K562 (cell line): ENCODE measurements at regions not wholly inside any gene's neighbourhood (a gene's known extent, or its start where the extent isn't known, plus 50 kb on each side); places are given as distances from the start of the nearest gene placed in this dataset.

ENCODE experiments used
- BACH1 ChIP-seq: fragments of 200-800 bp; sonication (Bioruptor generic); IDR thresholded peaks from 2 replicates; pipeline ENCODE4 v1.6.1; 2016; ENCODE audit warnings: missing genetic modification characterization, missing compliant biosample characterization
- CHD4 ChIP-seq: fragments of 200-600 bp; sonication (generic); IDR thresholded peaks from 3 replicates; pipeline ENCODE4 v1.6.1; 2012; ENCODE audit warnings: low read depth, mild to moderate bottlenecking, mixed read lengths, low read length, inconsistent platforms; ENCODE audit not compliant: insufficient read depth, insufficient replicate concordance, poor library complexity, severe bottlenecking
- ETS2 ChIP-seq: IDR thresholded peaks from 2 replicates; pipeline ENCODE4 v1.6.1; 2016; ENCODE audit warnings: borderline replicate concordance, missing genetic modification characterization, mild to moderate bottlenecking, moderate library complexity, missing compliant biosample characterization; ENCODE audit not compliant: poor library complexity, severe bottlenecking
- HNRNPLL ChIP-seq: fragments of 200-400 bp; formaldehyde crosslinking; IDR thresholded peaks from 2 replicates; pipeline ENCODE4 v1.6.1; 2017; ENCODE audit warnings: low read length, low read depth, mild to moderate bottlenecking; ENCODE audit not compliant: poor library complexity, severe bottlenecking
- JUN ChIP-seq, 2 experiments: sonication (generic) in 1 of 2; formaldehyde crosslinking in 1 of 2; IDR thresholded peaks; 2 replicates each; pipeline versions ENCODE4 v1.6.1 to v1.8.0; 2012 to 2022; ENCODE audit warnings: borderline replicate concordance in 2 of 2, mild to moderate bottlenecking in 2 of 2, improper control_type of control experiment in 1 of 2, low read depth in 1 of 2, low read length in 1 of 2, missing genetic modification reagents in 1 of 2
- KLF10 ChIP-seq: fragments of 250-450 bp; sonication (Bioruptor Pico); IDR thresholded peaks from 2 replicates; pipeline ENCODE4 v1.6.1; 2021; ENCODE audit warnings: matching md5 sums
- MAZ ChIP-seq, 2 experiments: fragments of 450-650 bp in 1 of 2; sonication (generic) in 1 of 2; formaldehyde crosslinking; IDR thresholded peaks in 1 of 2; conservative IDR thresholded peaks in 1 of 2; 2 replicates each; pipeline versions ENCODE4 v1.4.0 to v1.5.0; 2020; ENCODE audit warnings: mild to moderate bottlenecking in 1 of 2, missing genetic modification reagents in 1 of 2
- MYBL2 ChIP-seq, 2 experiments: fragments of 450-650 bp in 1 of 2; sonication (generic) in 1 of 2; formaldehyde crosslinking in 1 of 2; IDR thresholded peaks; 2 replicates each; pipeline versions ENCODE4 v1.6.1 to v1.8.1; 2017 to 2022; ENCODE audit warnings: borderline replicate concordance in 1 of 2, inconsistent platforms in 1 of 2, low read depth in 1 of 2, mild to moderate bottlenecking in 1 of 2, missing genetic modification reagents in 1 of 2, moderate library complexity in 1 of 2
- NFXL1 ChIP-seq: fragments of 450-650 bp; formaldehyde crosslinking; IDR thresholded peaks from 2 replicates; pipeline ENCODE4 v1.4.0; 2021; ENCODE audit warnings: mild to moderate bottlenecking
- RAD21 ChIP-seq, 2 experiments: fragments of 250-450 bp in 1 of 2; fragments of 450-650 bp in 1 of 2; sonication (Bioruptor Pico) in 1 of 2; formaldehyde crosslinking in 1 of 2; IDR thresholded peaks in 1 of 2; conservative IDR thresholded peaks in 1 of 2; 2 replicates each; pipeline versions ENCODE4 v1.4.0 to v1.8.0; 2020 to 2022; ENCODE audit warnings: mild to moderate bottlenecking in 2 of 2, moderate library complexity in 1 of 2
- SMC3 ChIP-seq: conservative IDR thresholded peaks from 2 replicates; pipeline ENCODE4 v1.6.1; 2011; ENCODE audit warnings: low read depth, low read length, improper control_type of control experiment; ENCODE audit not compliant: insufficient read depth
- YY1 ChIP-seq, 3 experiments: IDR thresholded peaks; 2 replicates each; pipeline ENCODE4 v1.6.1; 2011; ENCODE audit warnings: low read length in 2 of 3, mild to moderate bottlenecking in 2 of 3, moderate library complexity in 2 of 3, borderline replicate concordance in 1 of 3, control low read depth in 1 of 3, low read depth in 1 of 3; ENCODE audit not compliant: insufficient read depth in 3 of 3, insufficient replicate concordance in 2 of 3, control insufficient read depth in 1 of 3, insufficient read length in 1 of 3; ENCODE audit errors: extremely low read depth in 1 of 3
- ZNF444 ChIP-seq: fragments of 250-450 bp; sonication (Bioruptor Pico); IDR thresholded peaks from 2 replicates; pipeline ENCODE4 v1.4.0; 2020; ENCODE audit warnings: mild to moderate bottlenecking, moderate library complexity
- ZNF717 ChIP-seq: fragments of 250-450 bp; sonication (Bioruptor Pico); IDR thresholded peaks from 2 replicates; pipeline ENCODE4 v1.5.0; 2021
- ZNF780A ChIP-seq: fragments of 250-450 bp; sonication (Bioruptor Pico); IDR thresholded peaks from 2 replicates; pipeline ENCODE4 v1.5.0; 2021; ENCODE audit warnings: mild to moderate bottlenecking
- TF ChIP-seq, protein P1 (sequence below), 2 experiments: fragments of 450-650 bp in 1 of 2; IDR thresholded peaks; 2 replicates each; pipeline ENCODE4 v1.6.1; 2011 to 2017; ENCODE audit warnings: low read depth in 2 of 2, antibody characterized with exemption in 1 of 2, borderline replicate concordance in 1 of 2, low read length in 1 of 2, mild to moderate bottlenecking in 1 of 2, mixed read lengths in 1 of 2; ENCODE audit not compliant: control insufficient read depth in 1 of 2
- TF ChIP-seq, protein P2 (sequence below), 2 experiments: fragments of 450-650 bp; conservative IDR thresholded peaks; 2 replicates each; pipeline ENCODE4 v1.6.1; 2017; ENCODE audit warnings: mild to moderate bottlenecking in 2 of 2, moderate library complexity in 2 of 2
- TF ChIP-seq, protein P3 (sequence below), 3 experiments: IDR thresholded peaks in 2 of 3; conservative IDR thresholded peaks in 1 of 3; 2 replicates each; pipeline ENCODE4 v1.5.1; 2011 to 2012; ENCODE audit warnings: low read length in 3 of 3, mild to moderate bottlenecking in 3 of 3, control low read depth in 2 of 3, improper control_type of control experiment in 1 of 3, inconsistent platforms in 1 of 3, low read depth in 1 of 3, mixed read lengths in 1 of 3, moderate library complexity in 1 of 3; ENCODE audit not compliant: insufficient read depth in 2 of 3

DNA sequence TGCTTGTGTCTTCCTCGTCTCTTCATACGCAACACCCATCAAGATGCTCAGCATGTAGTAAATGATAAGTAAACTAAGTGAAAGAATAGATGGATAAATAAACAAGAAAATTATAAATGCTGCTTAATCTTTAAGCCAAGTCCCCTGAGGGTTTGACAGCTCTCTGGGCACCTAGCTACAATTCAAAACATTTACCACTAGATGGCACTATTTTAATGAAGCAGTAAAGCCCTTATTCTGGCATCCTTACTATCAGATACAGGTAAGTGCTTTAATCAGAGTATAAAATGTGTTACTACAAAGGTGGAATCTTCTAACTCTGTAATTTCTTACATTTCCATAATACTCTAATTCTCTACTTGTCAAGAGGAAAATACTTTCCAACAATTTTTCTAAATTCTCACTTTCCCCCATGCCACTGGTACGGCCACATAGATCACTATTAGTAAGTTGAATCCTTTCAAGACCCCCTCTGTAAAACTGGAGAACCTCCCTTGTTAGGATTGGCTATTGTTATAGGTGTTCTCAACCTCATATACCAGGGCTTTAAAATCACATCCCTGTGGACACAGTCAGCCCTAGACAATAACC lies 137.8 kb downstream of the BARHL2 start (continued):
- TF ChIP-seq MYBL2 (IDR thresholded peaks at IDR 0.05; ENCODE audit: low read depth) (no peak), MYBL2 (CRISPR knock-in tag; IDR thresholded peaks at IDR 0.05; ENCODE audit: borderline replicate concordance) (no peak), KLF10 (CRISPR knock-in tag) (no peak), ZNF444 (no peak), ETS2 (tag) (no peak), YY1 (IDR thresholded peaks at IDR 0.05; ENCODE audit: borderline replicate concordance in 1 of 3, control insufficient read depth in 1 of 3, extremely low read depth in 1 of 3, insufficient read depth in 3 of 3, insufficient read length in 1 of 3, insufficient replicate concordance in 2 of 3, low read depth in 1 of 3, low read length in 2 of 3) (no peak), CHD4 (no peak), NFXL1 (CRISPR knock-in tag) (no peak), JUN (IDR thresholded peaks at IDR 0.05; ENCODE audit: borderline replicate concordance, low read depth, low read length) (no peak), JUN (CRISPR knock-in tag; IDR thresholded peaks at IDR 0.05; ENCODE audit: borderline replicate concordance) (no peak), SMC3 (peak; percentile 41; the same call in 1 of the 2 replicates), ZNF717 (no peak), BACH1 (tag) (no peak), ZNF780A (CRISPR knock-in tag) (no peak), RAD21 (CRISPR knock-in tag; conservative IDR thresholded peaks at IDR 0.05 in 1 of 2, IDR thresholded peaks at IDR 0.05 in 1 of 2) (peak; percentile 63 to 77), HNRNPLL (no peak), MAZ (CRISPR knock-in tag; conservative IDR thresholded peaks at IDR 0.05 in 1 of 2, IDR thresholded peaks at IDR 0.05 in 1 of 2) (no peak)
- TF ChIP-seq, protein P1, sequence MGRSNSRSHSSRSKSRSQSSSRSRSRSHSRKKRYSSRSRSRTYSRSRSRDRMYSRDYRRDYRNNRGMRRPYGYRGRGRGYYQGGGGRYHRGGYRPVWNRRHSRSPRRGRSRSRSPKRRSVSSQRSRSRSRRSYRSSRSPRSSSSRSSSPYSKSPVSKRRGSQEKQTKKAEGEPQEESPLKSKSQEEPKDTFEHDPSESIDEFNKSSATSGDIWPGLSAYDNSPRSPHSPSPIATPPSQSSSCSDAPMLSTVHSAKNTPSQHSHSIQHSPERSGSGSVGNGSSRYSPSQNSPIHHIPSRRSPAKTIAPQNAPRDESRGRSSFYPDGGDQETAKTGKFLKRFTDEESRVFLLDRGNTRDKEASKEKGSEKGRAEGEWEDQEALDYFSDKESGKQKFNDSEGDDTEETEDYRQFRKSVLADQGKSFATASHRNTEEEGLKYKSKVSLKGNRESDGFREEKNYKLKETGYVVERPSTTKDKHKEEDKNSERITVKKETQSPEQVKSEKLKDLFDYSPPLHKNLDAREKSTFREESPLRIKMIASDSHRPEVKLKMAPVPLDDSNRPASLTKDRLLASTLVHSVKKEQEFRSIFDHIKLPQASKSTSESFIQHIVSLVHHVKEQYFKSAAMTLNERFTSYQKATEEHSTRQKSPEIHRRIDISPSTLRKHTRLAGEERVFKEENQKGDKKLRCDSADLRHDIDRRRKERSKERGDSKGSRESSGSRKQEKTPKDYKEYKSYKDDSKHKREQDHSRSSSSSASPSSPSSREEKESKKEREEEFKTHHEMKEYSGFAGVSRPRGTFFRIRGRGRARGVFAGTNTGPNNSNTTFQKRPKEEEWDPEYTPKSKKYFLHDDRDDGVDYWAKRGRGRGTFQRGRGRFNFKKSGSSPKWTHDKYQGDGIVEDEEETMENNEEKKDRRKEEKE (IDR thresholded peaks at IDR 0.05; ENCODE audit: borderline replicate concordance in 1 of 2, control insufficient read depth in 1 of 2, low read depth in 2 of 2, low read length in 1 of 2), result no peak
- TF ChIP-seq, protein P2, sequence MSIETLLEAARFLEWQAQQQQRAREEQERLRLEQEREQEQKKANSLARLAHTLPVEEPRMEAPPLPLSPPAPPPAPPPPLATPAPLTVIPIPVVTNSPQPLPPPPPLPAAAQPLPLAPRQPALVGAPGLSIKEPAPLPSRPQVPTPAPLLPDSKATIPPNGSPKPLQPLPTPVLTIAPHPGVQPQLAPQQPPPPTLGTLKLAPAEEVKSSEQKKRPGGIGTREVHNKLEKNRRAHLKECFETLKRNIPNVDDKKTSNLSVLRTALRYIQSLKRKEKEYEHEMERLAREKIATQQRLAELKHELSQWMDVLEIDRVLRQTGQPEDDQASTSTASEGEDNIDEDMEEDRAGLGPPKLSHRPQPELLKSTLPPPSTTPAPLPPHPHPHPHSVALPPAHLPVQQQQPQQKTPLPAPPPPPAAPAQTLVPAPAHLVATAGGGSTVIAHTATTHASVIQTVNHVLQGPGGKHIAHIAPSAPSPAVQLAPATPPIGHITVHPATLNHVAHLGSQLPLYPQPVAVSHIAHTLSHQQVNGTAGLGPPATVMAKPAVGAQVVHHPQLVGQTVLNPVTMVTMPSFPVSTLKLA (conservative IDR thresholded peaks at IDR 0.05), result no peak
- TF ChIP-seq, protein P3, sequence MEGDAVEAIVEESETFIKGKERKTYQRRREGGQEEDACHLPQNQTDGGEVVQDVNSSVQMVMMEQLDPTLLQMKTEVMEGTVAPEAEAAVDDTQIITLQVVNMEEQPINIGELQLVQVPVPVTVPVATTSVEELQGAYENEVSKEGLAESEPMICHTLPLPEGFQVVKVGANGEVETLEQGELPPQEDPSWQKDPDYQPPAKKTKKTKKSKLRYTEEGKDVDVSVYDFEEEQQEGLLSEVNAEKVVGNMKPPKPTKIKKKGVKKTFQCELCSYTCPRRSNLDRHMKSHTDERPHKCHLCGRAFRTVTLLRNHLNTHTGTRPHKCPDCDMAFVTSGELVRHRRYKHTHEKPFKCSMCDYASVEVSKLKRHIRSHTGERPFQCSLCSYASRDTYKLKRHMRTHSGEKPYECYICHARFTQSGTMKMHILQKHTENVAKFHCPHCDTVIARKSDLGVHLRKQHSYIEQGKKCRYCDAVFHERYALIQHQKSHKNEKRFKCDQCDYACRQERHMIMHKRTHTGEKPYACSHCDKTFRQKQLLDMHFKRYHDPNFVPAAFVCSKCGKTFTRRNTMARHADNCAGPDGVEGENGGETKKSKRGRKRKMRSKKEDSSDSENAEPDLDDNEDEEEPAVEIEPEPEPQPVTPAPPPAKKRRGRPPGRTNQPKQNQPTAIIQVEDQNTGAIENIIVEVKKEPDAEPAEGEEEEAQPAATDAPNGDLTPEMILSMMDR (IDR thresholded peaks at IDR 0.05 in 2 of 3, conservative IDR thresholded peaks at IDR 0.05 in 1 of 3; ENCODE audit: insufficient read depth in 2 of 3, low read depth in 1 of 3, low read length in 3 of 3), result peak; percentile 47 to 64 (median 56)
